D721Med (cell line): ENCODE measurements at regions not wholly inside any gene's neighbourhood (a gene's known extent, or its start where the extent isn't known, plus 50 kb on each side); places are given as distances from the start of the nearest gene placed in this dataset.

ENCODE experiments used
- DNase-seq: peaks from one replicate; pipeline ENCODE4 v3.0.0; 2011; ENCODE audit warnings: low spot score; ENCODE audit not compliant: insufficient read length
- FAIRE-seq: peaks from 2 replicates; lab custom pipeline; 2011; peaks lifted over from hg19 to GRCh38; lab: Jason Lieb, UNC
- TF ChIP-seq, protein P1 (sequence below): IDR thresholded peaks from 2 replicates; pipeline ENCODE4 v1.5.1; 2012; ENCODE audit warnings: mild to moderate bottlenecking, control low read depth; ENCODE audit not compliant: insufficient read depth; ENCODE audit errors: missing control alignments

DNA sequence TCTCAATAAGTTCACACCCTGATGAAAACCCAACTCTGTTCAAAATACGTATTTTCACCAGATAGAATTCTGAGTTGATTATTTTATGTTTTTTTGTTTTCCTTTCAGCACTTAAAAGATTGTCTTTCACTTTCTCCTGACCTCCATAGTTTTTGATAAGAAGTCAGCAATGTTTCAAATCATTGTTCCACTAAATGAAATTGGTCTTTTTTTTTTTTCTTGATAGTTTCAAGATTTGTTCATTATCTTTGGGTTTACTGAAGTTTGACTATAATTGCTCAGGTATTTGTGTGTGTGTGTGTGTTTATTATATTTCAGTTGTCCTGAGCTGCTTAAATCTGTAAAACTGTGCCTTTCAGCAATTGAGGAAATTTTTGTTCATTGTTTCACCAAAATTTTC, 498.7 kb downstream of the TLE1 start:
- DNase-seq, result no peak
- TF ChIP-seq, protein P1, sequence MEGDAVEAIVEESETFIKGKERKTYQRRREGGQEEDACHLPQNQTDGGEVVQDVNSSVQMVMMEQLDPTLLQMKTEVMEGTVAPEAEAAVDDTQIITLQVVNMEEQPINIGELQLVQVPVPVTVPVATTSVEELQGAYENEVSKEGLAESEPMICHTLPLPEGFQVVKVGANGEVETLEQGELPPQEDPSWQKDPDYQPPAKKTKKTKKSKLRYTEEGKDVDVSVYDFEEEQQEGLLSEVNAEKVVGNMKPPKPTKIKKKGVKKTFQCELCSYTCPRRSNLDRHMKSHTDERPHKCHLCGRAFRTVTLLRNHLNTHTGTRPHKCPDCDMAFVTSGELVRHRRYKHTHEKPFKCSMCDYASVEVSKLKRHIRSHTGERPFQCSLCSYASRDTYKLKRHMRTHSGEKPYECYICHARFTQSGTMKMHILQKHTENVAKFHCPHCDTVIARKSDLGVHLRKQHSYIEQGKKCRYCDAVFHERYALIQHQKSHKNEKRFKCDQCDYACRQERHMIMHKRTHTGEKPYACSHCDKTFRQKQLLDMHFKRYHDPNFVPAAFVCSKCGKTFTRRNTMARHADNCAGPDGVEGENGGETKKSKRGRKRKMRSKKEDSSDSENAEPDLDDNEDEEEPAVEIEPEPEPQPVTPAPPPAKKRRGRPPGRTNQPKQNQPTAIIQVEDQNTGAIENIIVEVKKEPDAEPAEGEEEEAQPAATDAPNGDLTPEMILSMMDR, result no peak
- FAIRE-seq, result no peak

GRCh38 chr9:81183761-81184160, 505.6 kb downstream of the TLE1 start:
- FAIRE-seq (no peak), DNase-seq (no peak)
- TF ChIP-seq, protein P1, result no peak

DNA sequence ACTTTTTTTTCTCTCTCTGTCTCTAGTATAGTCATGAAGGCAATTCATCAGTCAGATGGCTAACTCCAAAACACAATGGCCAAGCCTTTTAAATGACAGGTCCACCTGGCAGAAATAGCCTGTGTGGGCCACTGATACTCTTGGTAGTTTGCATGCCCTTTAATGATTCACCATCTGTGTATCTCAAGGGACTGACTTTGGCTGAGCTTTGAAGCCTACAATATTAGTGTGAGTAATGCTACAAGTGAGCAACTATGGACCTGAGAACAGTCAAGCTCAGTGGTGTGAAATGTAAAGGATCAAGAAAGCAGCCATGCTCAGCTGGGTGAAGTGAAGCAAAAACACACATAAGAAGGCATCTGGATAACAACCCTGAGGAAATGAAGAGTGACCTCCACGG, 506.9 kb downstream of the TLE1 start:
- FAIRE-seq (no peak), DNase-seq (no peak)
- TF ChIP-seq, protein P1, result no peak

DNA sequence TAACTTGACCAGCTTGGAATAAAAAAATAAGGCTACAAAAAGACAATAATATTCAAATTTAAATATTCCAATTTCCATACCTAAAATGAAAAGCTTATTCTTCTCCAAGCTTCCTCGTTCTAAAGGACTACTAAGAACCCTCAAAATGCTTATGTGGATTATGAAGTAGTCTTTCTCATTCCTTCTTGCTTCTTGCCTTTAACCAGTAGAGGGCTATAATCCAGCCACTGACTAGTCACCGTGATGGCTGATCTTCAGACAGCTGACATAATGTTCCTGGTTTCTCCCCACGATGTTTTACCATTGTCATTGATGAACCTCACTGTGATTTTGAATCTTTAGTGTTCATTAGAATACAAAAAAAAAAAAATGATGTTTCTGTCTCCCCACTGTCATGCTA, 515.3 kb downstream of the TLE1 start:
- TF ChIP-seq, protein P1, result no peak
- DNase-seq (no peak), FAIRE-seq (no peak)

GRCh38 chr9:81171689-81172088, 517.7 kb downstream of the TLE1 start:
- FAIRE-seq (no peak), DNase-seq (no peak)
- TF ChIP-seq, protein P1, result no peak

GRCh38 chr9:81162361-81162760, 527.0 kb downstream of the TLE1 start:
- TF ChIP-seq, protein P1, result no peak
- DNase-seq (no peak), FAIRE-seq (no peak)

DNA sequence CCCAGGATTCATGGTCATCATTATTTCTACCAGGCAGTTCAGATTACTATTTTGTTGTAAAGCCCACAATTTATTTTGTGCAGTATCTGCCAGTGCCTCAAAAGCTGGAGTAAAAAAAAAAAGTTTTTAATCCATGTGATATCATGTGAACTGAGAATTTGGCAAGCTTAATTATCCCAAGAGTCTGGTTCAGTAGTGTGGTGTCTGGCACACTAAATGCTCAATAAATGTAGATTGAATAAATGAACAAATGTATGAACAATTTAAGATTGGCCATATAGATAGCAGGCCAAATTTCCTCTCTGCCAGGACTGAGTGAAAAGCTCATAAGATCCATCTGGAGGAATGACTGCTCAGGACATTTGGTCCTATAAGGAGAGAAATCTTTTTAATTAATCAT, 533.0 kb downstream of the TLE1 start:
- DNase-seq (no peak), FAIRE-seq (no peak)
- TF ChIP-seq, protein P1, result no peak
